NCI-H774 (cell line): ENCODE measurements at regions not wholly inside any gene's neighbourhood (a gene's known extent, or its start where the extent isn't known, plus 50 kb on each side); places are given as distances from the start of the nearest gene placed in this dataset.
"Not testable (repeated sequence)": the region's sequence is repeated elsewhere in the genome, so short reads cannot be mapped to it uniquely, and the experiment has no call there.

Experiments
- DNase-seq: peaks from one replicate; lab custom pipeline; 2025; lab: John Stamatoyannopoulos, UW

DNA sequence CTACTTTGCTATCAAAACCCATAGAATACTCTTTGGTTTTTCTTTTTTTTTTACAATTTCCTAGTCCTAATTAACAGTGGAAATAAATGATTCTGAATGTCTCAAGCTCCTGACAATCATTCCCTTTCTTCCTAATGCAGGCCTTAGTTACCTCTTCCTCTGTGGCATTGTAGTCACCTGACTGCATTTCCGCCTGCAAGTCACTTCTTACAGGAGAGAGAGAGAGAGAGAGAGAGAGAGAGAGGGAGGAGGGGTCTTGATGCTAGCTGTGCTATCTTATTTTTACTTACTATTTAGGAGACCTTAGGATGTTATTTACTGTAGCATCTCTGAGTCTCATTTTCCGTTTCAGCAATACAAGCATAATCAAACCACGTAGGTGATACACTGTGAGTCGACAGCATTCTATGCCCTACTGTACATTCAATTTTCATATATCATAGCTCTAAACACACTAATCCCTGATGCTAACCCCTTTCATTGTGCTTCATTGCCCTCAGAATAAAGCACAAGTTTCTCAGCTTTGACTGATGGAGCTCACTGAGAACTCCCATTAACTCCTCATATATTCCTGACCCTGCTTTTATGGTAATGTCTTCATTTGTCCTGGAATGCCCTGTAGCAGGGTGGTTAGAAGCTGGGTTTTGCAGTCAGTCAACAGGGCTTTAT is 1237.3 kb downstream of the XPNPEP1 start:
- DNase-seq: no peak

GRCh38 chr10:108684431-108684830 is 1238.9 kb downstream of the XPNPEP1 start:
- DNase-seq: no peak

DNA sequence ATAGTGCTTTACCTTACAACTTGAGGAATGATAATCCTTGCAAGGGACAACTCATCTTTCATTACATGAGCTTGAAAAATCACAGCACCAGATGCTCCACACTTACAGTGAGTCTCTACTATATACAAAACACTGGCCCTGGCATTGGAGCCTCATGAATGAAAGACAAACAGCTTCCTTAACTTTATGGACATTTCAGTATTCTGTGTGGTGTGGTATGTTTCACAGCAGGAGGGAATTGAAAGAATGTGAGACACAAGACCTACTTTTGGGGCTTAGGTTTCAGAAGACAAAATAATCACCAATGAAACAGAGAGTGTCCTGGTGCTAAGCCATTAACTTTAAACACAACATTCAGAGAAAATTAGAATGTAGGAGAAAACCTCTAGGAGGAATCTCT is 1249.6 kb downstream of the XPNPEP1 start:
- DNase-seq: no peak

- DNase-seq: no peak
These were observed 1259.7 kb downstream of the XPNPEP1 start for GRCh38 chr10:108663587-108663986.

DNA sequence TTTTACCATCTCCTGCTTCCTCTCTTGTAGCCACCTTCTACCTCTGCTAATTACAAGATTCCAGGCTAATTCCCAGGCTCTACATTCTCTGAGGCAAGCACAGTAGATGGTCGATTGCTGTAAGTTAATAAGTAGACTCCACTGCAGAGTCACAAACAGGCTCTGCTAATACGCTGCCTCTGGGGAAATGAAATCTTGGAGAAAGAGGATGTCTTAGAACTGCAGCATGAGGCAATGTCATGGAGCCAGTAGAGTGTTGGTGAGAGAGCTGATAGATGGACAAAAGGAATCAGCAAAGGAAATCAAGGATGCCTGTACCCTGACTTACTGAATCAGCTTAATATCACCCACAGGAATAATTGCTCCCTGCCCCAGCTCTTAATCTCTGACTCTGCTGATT is 1260.3 kb downstream of the XPNPEP1 start:
- DNase-seq: no peak

- DNase-seq: no peak
These were observed 1268.3 kb downstream of the XPNPEP1 start for GRCh38 chr10:108655057-108655456.

DNA sequence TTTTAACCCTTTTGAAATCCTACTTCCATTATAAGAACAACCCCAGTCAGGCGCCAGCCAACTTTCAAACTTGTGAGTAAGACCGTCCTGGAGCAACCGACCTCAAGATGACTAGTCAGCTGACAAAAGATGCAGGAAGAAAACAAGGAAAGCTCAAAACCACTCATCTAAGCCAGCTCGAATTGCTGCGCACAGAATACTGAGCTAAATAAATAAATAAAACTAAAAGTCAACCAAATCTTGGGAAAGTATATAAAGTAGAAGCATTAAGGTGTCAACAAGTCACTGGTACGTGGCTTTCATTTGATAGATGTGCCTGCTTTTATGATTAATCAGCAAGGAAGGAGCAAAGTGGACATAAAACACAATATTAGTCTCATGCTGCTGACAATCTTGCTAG is 1269.8 kb downstream of the XPNPEP1 start:
- no peak for DNase-seq

GRCh38 chr10:108639010-108639409 is 1284.3 kb downstream of the XPNPEP1 start:
- no peak for DNase-seq

GRCh38 chr10:108638225-108638624 is 1285.1 kb downstream of the XPNPEP1 start:
- no peak for DNase-seq

GRCh38 chr10:108633046-108633445 is 1290.3 kb downstream of the XPNPEP1 start:
- DNase-seq: no peak

DNA sequence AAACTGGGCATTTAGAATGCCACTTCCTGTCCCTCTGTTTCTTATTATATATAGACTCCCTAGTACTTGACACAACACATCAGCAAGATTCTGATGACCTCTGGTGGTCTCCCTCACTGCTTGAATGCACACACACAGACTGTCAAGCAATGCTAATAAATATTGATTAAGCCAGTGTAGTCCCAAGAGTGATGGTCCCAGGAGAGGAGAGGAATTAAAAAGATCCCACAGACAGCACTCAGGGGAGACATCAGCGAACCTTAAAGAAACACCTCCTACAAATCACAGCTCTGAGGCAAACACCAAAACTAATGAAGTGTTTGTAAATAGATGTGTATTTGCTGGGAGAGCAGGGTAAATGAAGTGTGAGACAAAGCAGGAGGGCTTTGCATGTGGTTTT is 1291.2 kb downstream of the XPNPEP1 start:
- no peak for DNase-seq

DNA sequence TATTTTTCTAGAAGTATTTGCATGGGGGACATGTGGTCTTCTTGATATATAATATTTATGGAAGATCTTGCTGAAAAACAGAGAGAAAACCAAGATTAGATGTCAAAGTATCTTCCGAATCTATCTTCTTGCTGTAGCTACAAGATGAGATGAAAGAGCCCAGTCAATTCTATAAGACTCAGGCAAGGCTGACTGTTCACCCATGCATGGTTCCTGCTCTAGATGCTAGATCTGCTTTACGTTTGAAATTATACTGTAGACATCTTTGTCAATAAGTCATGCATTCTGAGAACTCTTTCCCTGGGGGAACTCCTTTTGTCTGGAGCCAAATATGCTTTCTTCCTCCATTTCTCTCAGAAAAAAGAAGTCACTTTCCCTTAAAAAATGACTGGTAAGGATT is 1292.0 kb downstream of the XPNPEP1 start:
- no peak for DNase-seq

DNA sequence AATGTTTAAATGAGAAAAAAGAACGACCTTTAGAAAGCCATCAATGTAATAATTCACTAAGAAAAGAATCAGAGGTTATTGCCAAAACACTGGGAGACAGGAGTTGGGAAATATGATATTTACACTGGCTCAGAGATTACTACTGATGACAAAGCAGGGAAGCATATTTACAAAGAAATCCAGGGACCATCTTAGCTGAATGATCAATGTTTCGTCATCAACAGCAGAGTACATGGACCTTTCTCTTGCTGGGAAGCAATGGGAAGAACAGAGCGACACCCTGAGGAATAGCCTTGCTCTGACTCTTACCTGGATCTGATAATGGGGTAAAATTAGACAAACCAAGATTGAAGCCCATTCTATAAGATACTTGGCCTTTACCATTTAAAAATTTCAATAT is 1293.5 kb downstream of the XPNPEP1 start:
- no peak for DNase-seq

GRCh38 chr10:108624052-108624451 is 1299.3 kb downstream of the XPNPEP1 start:
- no peak for DNase-seq

DNA sequence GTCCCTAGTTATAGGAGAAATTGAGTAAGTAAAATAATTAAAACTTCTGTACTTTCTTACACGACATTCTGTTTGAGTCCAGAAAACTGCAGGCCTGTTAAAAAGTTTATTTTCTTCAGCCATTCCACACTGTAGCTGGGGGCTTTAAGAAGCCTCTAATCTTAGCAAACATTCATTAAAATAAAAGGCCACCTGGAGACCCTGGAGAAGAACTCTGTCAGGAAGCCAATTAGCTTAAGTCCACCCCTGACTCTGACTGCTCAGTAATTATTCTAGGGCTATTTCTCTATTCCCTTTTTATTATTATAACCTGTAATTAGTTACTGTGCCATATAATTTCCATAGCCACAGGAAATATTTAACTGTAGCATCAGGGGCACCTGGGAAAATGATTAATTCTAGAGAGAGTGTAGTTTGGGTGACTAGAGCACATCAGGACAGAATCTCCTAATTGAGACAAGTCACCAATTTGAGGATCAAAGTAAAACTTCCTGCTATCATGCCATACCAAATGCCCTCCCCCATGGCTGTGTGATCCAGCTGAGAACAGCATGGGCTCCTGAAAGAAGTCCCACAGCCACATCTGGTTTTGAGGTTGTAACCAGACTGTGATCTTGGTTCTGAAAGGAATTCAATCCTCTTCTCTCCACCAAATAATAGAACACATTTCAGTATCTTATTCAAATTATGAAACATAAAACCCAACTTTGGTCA is 1302.3 kb downstream of the XPNPEP1 start:
- no peak for DNase-seq

GRCh38 chr10:108616559-108617285 is 1306.6 kb downstream of the XPNPEP1 start:
- DNase-seq: no peak

DNA sequence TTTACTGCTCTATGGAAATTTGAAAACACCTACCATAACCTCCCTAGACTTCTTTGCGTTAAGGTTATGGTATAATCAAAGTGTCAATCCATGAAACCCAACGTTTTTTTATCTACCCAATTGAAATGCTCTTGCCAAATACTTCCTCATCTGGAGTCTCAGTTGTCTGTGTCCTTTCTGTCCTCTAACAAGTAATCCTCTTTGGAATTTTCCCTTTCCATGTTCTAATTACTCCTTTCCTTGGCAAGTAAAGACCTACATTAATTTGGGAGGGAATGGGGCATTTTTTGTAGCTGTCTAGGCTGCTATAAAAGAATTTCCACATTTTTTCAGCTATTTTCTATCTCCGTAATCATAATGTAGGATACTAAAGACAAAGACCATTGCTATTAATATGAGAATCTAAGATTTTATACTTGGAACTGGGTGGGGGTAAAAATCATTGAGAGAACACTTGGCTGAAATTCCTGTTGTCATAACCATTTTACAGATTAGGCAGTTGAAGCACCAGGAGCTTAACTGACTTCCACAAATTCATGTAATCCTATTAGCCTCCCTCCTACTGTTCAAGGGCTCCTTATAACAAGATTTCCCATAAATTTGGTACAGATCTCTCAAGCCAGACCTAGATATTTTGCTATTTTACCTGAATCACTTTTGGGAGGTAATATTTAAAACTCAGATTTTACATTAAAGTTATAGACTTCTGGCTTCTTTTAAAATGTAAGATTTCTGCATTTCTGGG is 1307.6 kb downstream of the XPNPEP1 start:
- DNase-seq: no peak

DNA sequence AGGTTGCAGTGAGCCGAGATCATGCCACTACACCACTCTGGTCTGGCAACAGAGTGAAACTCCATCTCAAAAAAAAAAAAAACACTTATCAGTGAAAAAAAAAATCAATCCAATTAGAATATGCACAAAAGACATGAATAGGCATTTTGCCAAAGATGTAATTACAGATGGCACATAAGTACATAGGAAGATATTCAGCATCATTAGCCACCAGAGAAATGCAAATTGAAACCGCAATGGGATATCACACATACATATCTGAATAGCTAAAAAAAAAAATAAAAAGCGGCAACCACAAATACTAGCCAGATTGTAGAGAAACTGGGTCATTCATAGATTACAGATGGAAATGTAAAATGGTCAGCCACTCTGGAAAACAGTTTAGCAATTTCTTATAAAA is 1310.8 kb downstream of the XPNPEP1 start:
- no peak for DNase-seq

DNA sequence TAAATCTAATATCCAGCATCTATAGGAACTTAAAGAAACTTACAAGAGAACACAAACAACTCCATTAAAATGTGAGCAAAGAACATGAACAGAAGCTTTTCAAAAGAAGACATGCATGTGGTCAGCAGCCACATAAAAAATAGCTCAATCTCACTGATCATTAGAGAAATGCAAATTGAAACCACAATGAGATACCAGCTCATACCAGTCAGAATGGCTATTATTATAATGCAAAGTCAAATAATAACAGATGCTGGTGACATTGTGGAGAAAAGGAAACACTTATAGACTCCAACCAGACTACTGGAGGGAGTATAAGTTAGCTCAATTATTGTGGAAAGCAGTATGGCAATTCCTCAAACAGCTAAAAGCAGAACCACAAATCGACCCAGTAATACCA is 1314.5 kb downstream of the XPNPEP1 start:
- DNase-seq: no peak

GRCh38 chr10:108601851-108602250 is 1321.5 kb downstream of the XPNPEP1 start:
- no peak for DNase-seq

- not testable (repeated sequence) for DNase-seq
These were observed 1322.8 kb downstream of the XPNPEP1 start for GRCh38 chr10:108600511-108600910.

- not testable (repeated sequence) for DNase-seq
These were observed 1324.0 kb downstream of the XPNPEP1 start for GRCh38 chr10:108599317-108599716.
